ENCODE measurements at regions not wholly inside any gene's neighbourhood (a gene's known extent, or its start where the extent isn't known, plus 50 kb on each side); places are given as distances from the start of the nearest gene placed in this dataset.

DNA sequence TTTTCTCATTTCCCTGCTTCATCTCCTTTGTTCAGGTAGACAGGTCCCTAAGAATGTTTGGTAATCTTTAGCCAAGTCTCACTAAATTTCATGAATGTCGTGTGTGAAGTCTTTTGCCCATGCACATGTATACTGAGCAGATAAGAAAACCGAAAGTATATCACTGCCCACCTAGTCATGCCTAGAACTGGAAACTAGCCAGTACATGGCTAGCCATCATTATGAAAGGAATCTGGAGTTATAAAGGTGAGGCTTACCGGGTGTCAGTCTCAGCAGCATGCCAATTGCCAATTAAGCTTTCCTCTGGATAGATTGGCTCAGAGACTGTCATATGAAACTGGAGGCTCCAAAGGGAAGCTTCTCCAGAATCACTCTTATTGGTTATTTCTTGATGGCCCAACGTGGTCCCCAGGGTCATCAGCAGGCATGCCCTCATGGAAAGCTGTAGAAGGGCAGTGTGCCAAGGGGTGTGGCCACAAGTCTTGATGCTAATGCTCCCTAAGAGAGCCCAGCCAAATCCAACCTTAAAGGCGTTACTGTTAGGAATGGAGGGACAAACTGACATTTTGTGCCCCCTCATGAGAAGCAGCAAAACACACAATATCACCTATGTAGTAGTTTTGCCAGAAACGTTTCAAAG is 307.3 kb upstream of the PIK3R1 start:
- TF ChIP-seq, protein P1, sequence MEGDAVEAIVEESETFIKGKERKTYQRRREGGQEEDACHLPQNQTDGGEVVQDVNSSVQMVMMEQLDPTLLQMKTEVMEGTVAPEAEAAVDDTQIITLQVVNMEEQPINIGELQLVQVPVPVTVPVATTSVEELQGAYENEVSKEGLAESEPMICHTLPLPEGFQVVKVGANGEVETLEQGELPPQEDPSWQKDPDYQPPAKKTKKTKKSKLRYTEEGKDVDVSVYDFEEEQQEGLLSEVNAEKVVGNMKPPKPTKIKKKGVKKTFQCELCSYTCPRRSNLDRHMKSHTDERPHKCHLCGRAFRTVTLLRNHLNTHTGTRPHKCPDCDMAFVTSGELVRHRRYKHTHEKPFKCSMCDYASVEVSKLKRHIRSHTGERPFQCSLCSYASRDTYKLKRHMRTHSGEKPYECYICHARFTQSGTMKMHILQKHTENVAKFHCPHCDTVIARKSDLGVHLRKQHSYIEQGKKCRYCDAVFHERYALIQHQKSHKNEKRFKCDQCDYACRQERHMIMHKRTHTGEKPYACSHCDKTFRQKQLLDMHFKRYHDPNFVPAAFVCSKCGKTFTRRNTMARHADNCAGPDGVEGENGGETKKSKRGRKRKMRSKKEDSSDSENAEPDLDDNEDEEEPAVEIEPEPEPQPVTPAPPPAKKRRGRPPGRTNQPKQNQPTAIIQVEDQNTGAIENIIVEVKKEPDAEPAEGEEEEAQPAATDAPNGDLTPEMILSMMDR (IDR thresholded peaks at IDR 0.05): no peak
- TF ChIP-seq POLR2A (IDR thresholded peaks at IDR 0.05): no peak
